MM.1S (cell line): ENCODE measurements at regions not wholly inside any gene's neighbourhood (a gene's known extent, or its start where the extent isn't known, plus 50 kb on each side); places are given as distances from the start of the nearest gene placed in this dataset.

Source experiments
- DNase-seq: peaks from one replicate; pipeline ENCODE4 v3.0.0-alpha.2; 2015
- H2AFZ ChIP-seq: fragments of 300-600 bp; sonication (generic); 2 replicates; pipeline ENCODE4 v1.6.0; 2016; ENCODE audit warnings: antibody characterized with exemption, low read length
- H3F3A ChIP-seq: fragments of 300-600 bp; sonication (generic); 2 replicates; pipeline ENCODE4 v1.6.1; 2016; ENCODE audit warnings: mild to moderate bottlenecking, antibody characterized with exemption, low read length, moderate library complexity, mixed read lengths; ENCODE audit not compliant: insufficient read depth
- H3K27ac ChIP-seq: fragments of 300-600 bp; sonication (generic); 2 replicates; pipeline ENCODE4 v1.5.1; 2016; ENCODE audit warnings: mild to moderate bottlenecking, low read length
- H3K27me3 ChIP-seq: fragments of 300-600 bp; sonication (generic); replicated peaks from 2 replicates; pipeline ENCODE4 v1.6.0; 2016; ENCODE audit warnings: low read length; ENCODE audit not compliant: insufficient read depth
- H3K36me3 ChIP-seq: fragments of 300-600 bp; sonication (generic); replicated peaks from 2 replicates; pipeline ENCODE4 v1.6.1; 2016; ENCODE audit warnings: mild to moderate bottlenecking, low read length, mixed read lengths; ENCODE audit not compliant: insufficient read depth
- H3K4me1 ChIP-seq: fragments of 300-600 bp; sonication (generic); 2 replicates; pipeline ENCODE4 v1.6.1; 2016; ENCODE audit warnings: low read length, mixed read lengths
- H3K4me2 ChIP-seq: fragments of 300-600 bp; sonication (generic); 2 replicates; pipeline ENCODE4 v1.6.0; 2016; ENCODE audit warnings: low read depth, low read length
- H3K4me3 ChIP-seq: fragments of 300-600 bp; sonication (generic); 2 replicates; pipeline ENCODE4 v1.5.1; 2016; ENCODE audit warnings: low read length, mixed read lengths
- H3K79me2 ChIP-seq: fragments of 300-600 bp; sonication (generic); 2 replicates; pipeline ENCODE4 v1.6.1; 2016; ENCODE audit warnings: mixed run types, low read length, mixed read lengths
- H3K9ac ChIP-seq: fragments of 300-600 bp; sonication (generic); 2 replicates; pipeline ENCODE4 v1.6.1; 2016; ENCODE audit warnings: low read length, mixed read lengths
- H3K9me2 ChIP-seq: fragments of 300-600 bp; sonication (generic); replicated peaks from 2 replicates; pipeline ENCODE4 v1.6.1; 2016; ENCODE audit warnings: mild to moderate bottlenecking, low read length, mixed read lengths; ENCODE audit not compliant: insufficient read depth
- H3K9me3 ChIP-seq: fragments of 300-600 bp; sonication (generic); replicated peaks from 2 replicates; pipeline ENCODE4 v1.6.1; 2016; ENCODE audit warnings: mild to moderate bottlenecking, low read length, mixed read lengths; ENCODE audit not compliant: insufficient read depth
- H4K20me1 ChIP-seq: fragments of 300-600 bp; sonication (generic); 2 replicates; pipeline ENCODE4 v1.6.1; 2016; ENCODE audit warnings: mild to moderate bottlenecking, low read length, moderate library complexity, mixed read lengths; ENCODE audit not compliant: insufficient read depth
- EZH2 ChIP-seq: fragments of 300-600 bp; sonication (generic); optimal IDR thresholded peaks from 2 replicates; pipeline ENCODE3; 2017; ENCODE audit warnings: low read depth, mild to moderate bottlenecking, antibody characterized with exemption, low read length, mixed read lengths
- EZH2phosphoT487 ChIP-seq: fragments of 300-600 bp; sonication (generic); IDR thresholded peaks from 2 replicates; pipeline ENCODE4 v1.6.1; 2018; ENCODE audit warnings: antibody characterized with exemption, low read length
- TF ChIP-seq, protein P1 (sequence below): fragments of 300-600 bp; sonication (generic); IDR thresholded peaks from 2 replicates; pipeline ENCODE4 v1.5.1; 2016; ENCODE audit warnings: antibody characterized with exemption, low read length, mixed read lengths

DNA sequence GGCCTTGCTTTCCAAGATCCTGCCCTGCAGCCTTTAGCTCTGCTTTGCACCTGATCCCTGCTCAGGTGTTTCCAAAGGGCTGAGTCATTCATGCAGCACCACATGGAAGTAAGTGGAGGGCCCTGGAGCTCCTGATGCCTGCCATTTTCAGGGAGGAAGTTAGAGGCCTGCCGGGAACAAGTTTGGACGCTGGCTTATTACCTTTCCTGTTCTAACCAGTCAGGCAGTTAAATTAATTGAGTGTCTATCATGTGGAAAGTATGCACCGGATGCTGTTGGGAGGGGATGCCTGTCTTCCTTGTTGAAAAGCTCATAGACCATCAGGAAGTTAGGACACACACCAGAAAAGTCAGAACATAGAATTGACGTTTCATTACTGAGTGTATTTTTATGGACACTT lies 73.7 kb upstream of the PLET1 start:
- H3K4me2 ChIP-seq = no peak overlapping the region
- H3K27me3 ChIP-seq = no peaks in the 10 kb centered on the region
- no peak overlapping the region for H3K9ac ChIP-seq
- no peak overlapping the region for H2AFZ ChIP-seq
- H3K27ac ChIP-seq = no peak overlapping the region
- no peak overlapping the region for H3K4me3 ChIP-seq
- H3K9me3 ChIP-seq = no peaks in the 10 kb centered on the region
- no peaks in the 10 kb centered on the region for H3F3A ChIP-seq
- H3K4me1 ChIP-seq = no peaks in the 10 kb centered on the region
- H3K79me2 ChIP-seq = no peaks in the 10 kb centered on the region
- H4K20me1 ChIP-seq = no peaks in the 10 kb centered on the region
- H3K36me3 ChIP-seq = no peaks in the 10 kb centered on the region
- TF ChIP-seq, protein P1, sequence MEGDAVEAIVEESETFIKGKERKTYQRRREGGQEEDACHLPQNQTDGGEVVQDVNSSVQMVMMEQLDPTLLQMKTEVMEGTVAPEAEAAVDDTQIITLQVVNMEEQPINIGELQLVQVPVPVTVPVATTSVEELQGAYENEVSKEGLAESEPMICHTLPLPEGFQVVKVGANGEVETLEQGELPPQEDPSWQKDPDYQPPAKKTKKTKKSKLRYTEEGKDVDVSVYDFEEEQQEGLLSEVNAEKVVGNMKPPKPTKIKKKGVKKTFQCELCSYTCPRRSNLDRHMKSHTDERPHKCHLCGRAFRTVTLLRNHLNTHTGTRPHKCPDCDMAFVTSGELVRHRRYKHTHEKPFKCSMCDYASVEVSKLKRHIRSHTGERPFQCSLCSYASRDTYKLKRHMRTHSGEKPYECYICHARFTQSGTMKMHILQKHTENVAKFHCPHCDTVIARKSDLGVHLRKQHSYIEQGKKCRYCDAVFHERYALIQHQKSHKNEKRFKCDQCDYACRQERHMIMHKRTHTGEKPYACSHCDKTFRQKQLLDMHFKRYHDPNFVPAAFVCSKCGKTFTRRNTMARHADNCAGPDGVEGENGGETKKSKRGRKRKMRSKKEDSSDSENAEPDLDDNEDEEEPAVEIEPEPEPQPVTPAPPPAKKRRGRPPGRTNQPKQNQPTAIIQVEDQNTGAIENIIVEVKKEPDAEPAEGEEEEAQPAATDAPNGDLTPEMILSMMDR = no peak
- no peak for TF ChIP-seq EZH2
- no peak for TF ChIP-seq EZH2phosphoT487
- DNase-seq = no peak
- no peaks in the 10 kb centered on the region for H3K9me2 ChIP-seq

DNA sequence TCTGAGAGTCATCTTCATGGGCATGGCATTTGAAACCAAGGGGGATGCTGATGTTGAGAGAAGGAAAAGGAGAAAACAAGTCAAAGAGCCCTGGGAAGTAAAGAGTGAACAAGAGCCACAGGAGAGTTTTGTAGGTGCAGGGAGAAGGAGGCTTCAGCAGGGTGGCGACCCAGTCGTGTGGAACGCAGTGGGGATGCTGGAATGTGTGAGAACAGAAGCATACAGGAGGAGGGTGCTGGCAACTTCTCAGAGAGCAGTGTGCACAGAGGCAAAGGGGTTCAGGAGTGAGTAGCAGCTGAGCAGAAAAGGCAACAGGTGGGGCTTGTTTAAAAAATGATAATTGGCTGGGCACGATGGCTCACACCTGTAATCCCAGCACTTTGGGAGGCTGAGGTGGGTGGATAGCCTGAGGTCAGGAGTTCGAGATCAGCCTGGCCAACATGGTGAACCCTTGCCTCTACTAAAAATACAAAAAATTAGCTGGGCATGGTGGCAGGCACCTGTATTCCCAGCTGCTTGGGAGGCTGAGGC lies 75.8 kb upstream of the PLET1 start:
- no peaks in the 10 kb centered on the region for H4K20me1 ChIP-seq
- no peak for DNase-seq
- no peaks in the 10 kb centered on the region for H3K79me2 ChIP-seq
- H3K4me3 ChIP-seq = no peak overlapping the region
- no peak for TF ChIP-seq EZH2phosphoT487
- no peak overlapping the region for H3K9ac ChIP-seq
- H3K4me2 ChIP-seq = no peak overlapping the region
- H3F3A ChIP-seq = no peaks in the 10 kb centered on the region
- H3K9me3 ChIP-seq = no peaks in the 10 kb centered on the region
- H3K36me3 ChIP-seq = no peaks in the 10 kb centered on the region
- H2AFZ ChIP-seq = no peak overlapping the region
- no peaks in the 10 kb centered on the region for H3K27me3 ChIP-seq
- H3K27ac ChIP-seq = no peak overlapping the region
- H3K9me2 ChIP-seq = no peaks in the 10 kb centered on the region
- no peaks in the 10 kb centered on the region for H3K4me1 ChIP-seq

DNA sequence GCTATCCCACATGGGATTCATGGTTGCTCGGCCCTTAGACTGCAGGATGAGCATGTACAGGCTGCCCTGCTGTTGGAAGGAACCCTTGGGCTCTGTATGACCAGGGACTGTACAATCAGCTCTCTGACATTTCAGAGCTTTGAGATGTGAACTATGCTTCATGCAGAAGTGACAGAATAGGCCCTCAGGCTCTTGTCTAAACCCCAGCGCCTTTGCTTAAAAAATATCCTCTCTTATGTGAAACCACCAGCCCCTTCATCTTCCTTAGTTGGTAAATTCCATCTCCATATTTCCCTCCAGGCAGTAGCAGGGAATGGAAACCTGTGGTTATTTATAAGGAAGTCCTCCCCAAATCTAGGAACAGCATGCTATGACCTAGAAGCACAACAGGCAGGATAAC lies 78.9 kb upstream of the PLET1 start:
- Histone ChIP-seq H3K27me3 (no peaks in the 10 kb centered on the region), H3K4me1 (peaks cover 4% of the 10 kb centered on the region; the same call in 1 of the 2 replicates), H4K20me1 (no peaks in the 10 kb centered on the region), H3K27ac (no peak overlapping the region), H3K4me3 (no peak overlapping the region), H3K36me3 (no peaks in the 10 kb centered on the region), H3K9me2 (no peaks in the 10 kb centered on the region), H3K79me2 (no peaks in the 10 kb centered on the region), H3K4me2 (no peak overlapping the region), H2AFZ (no peak overlapping the region), H3K9me3 (no peaks in the 10 kb centered on the region), H3F3A (no peaks in the 10 kb centered on the region), H3K9ac (no peak overlapping the region)
- no peak for TF ChIP-seq EZH2phosphoT487
- no peak for TF ChIP-seq EZH2
- TF ChIP-seq, protein P1 = no peak
- DNase-seq = no peak

DNA sequence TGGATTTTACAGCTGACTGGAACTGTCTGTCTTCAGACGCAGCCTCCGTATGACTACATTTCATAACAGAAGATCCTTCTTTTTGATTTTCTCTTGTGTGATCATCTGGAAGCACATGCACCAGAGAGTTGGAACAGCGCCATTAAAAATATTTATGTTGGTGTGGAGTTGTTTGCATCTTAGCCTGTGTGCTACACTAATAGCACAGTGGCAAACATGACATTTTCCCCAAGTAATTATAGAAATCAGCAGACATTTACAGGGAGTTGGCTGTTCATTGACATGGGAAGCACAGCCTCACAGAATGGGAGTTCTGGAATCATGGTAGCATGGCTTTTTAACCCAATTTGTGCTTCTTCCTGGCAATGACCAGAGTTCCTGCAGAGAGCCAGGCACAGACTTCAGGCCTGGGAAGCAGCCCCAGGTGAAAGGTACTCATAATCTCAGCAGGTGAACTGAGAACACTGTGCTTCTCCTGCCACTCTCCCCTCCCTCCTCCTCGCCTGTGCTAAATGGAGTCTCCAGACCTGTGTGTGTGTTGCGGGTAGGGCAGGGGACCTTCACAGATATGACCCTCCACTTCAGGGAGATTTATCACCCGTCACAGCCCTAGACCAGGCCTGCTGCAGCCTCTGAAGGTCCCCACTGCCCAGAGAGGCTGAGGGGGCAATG lies 82.8 kb upstream of the PLET1 start:
- H3K9me3 ChIP-seq = no peaks in the 10 kb centered on the region
- no peaks in the 10 kb centered on the region for H3K79me2 ChIP-seq
- H3K9ac ChIP-seq = no peak overlapping the region
- H3K27me3 ChIP-seq = no peaks in the 10 kb centered on the region
- H4K20me1 ChIP-seq = no peaks in the 10 kb centered on the region
- DNase-seq = no peak
- no peaks in the 10 kb centered on the region for H3K36me3 ChIP-seq
- no peak overlapping the region for H3K4me2 ChIP-seq
- H3K4me1 ChIP-seq = peaks cover 4% of the 10 kb centered on the region; the same call in 1 of the 2 replicates
- no peaks in the 10 kb centered on the region for H3F3A ChIP-seq
- H2AFZ ChIP-seq = no peak overlapping the region
- H3K4me3 ChIP-seq = no peak overlapping the region
- no peaks in the 10 kb centered on the region for H3K9me2 ChIP-seq
- TF ChIP-seq EZH2 = no peak
- TF ChIP-seq, protein P1 = no peak
- TF ChIP-seq EZH2phosphoT487 = no peak
- no peak overlapping the region for H3K27ac ChIP-seq
